Endothelial cell of umbilical vein (primary cell): ENCODE measurements at regions not wholly inside any gene's neighbourhood (a gene's known extent, or its start where the extent isn't known, plus 50 kb on each side); places are given as distances from the start of the nearest gene placed in this dataset.

Experiments
- BruUV-seq: library from RNA; stranded (reverse); fragments of 400-500 nt; replicated peaks from 2 replicates; lab custom pipeline; 2021; lab: Mats Ljungman, UMichigan
- CTCF ChIA-PET: fragments of 300-600, 350-600 bp; sonication (Branson Sonifier 250); formaldehyde crosslinking; loops from one replicate; lab custom pipeline; 2021; ENCODE audit warnings: antibody characterized with exemption, inconsistent platforms; lab: Charles Lee
- POLR2A ChIA-PET: fragments of 300-600, 350-600 bp; sonication (Branson Sonifier 250); formaldehyde crosslinking; loops from one replicate; lab custom pipeline; 2021; ENCODE audit warnings: antibody characterized with exemption, inconsistent platforms; lab: Charles Lee
- DNase-seq: peaks from one replicate; pipeline ENCODE4 v3.0.0-alpha.2; 2011; ENCODE audit warnings: low read depth, low spot score
- FAIRE-seq: peaks from 2 replicates; lab custom pipeline; 2011; peaks lifted over from hg19 to GRCh38; lab: Jason Lieb, UNC
- H2AFZ ChIP-seq: 2 replicates; pipeline ENCODE4 v1.6.0; 2012; ENCODE audit warnings: low read depth, low read length, control low read depth, inconsistent platforms
- H3K27ac ChIP-seq: 2 replicates; pipeline ENCODE4 v1.5.1; 2011; ENCODE audit warnings: low read depth, mild to moderate bottlenecking, control low read depth, low read length, moderate library complexity; ENCODE audit not compliant: insufficient read depth
- H3K27me3 ChIP-seq, 2 experiments: 2 replicates each; pipeline versions ENCODE4 v1.6.0 to v1.6.1; 2011; ENCODE audit warnings: low read length in 2 of 2, mixed read lengths in 1 of 2; ENCODE audit not compliant: control insufficient read depth in 2 of 2, insufficient read depth in 2 of 2
- H3K36me3 ChIP-seq, 2 experiments: 2 replicates in 1 of 2; 3 replicates in 1 of 2; pipeline ENCODE4 v1.5.1; 2011; ENCODE audit warnings: low read length in 2 of 2, mild to moderate bottlenecking in 1 of 2, moderate library complexity in 1 of 2; ENCODE audit not compliant: control insufficient read depth in 2 of 2, insufficient read depth in 2 of 2; ENCODE audit errors: extremely low read depth in 1 of 2
- H3K4me1 ChIP-seq: 3 replicates; pipeline ENCODE4 v1.5.1; 2011; ENCODE audit warnings: mild to moderate bottlenecking, low read length; ENCODE audit not compliant: control insufficient read depth, insufficient read depth; ENCODE audit errors: extremely low read depth
- H3K4me2 ChIP-seq: 2 replicates; pipeline ENCODE4 v1.6.1; 2011; ENCODE audit warnings: low read length, control low read depth, mixed read lengths; ENCODE audit not compliant: insufficient read depth
- H3K4me3 ChIP-seq, 3 experiments: fragments of 200-600 bp in 1 of 3; sonication (generic), shearing (Covaris generic) in 1 of 3; replicated peaks in 1 of 3; 2 replicates each; pipeline ENCODE4 v1.5.1; 2011 to 2016; ENCODE audit warnings: control low read depth in 3 of 3, low read length in 3 of 3, mild to moderate bottlenecking in 2 of 3, inconsistent platforms in 1 of 3, low read depth in 1 of 3, moderate library complexity in 1 of 3; ENCODE audit not compliant: insufficient read depth in 1 of 3
- H3K79me2 ChIP-seq: 2 replicates; pipeline ENCODE4 v1.6.0; 2012; ENCODE audit warnings: low read length, inconsistent platforms; ENCODE audit not compliant: control insufficient read depth, insufficient read depth
- H3K9ac ChIP-seq: replicated peaks from 2 replicates; pipeline ENCODE3; 2011; ENCODE audit warnings: low read length, control low read depth; ENCODE audit not compliant: insufficient read depth; ENCODE audit errors: extremely low read depth
- H3K9me1 ChIP-seq: replicated peaks from 3 replicates; pipeline ENCODE4 v1.6.0; 2011; ENCODE audit warnings: mild to moderate bottlenecking, low read length; ENCODE audit not compliant: control insufficient read depth, insufficient read depth; ENCODE audit errors: extremely low read depth
- H3K9me3 ChIP-seq: replicated peaks from 2 replicates; pipeline ENCODE4 v1.5.1; 2012; ENCODE audit warnings: low read length, inconsistent platforms; ENCODE audit not compliant: control insufficient read depth, insufficient read depth
- H4K20me1 ChIP-seq: replicated peaks from 2 replicates; pipeline ENCODE3; 2011; ENCODE audit warnings: mild to moderate bottlenecking, low read length; ENCODE audit not compliant: control insufficient read depth, insufficient read depth; ENCODE audit errors: extremely low read depth
- EZH2 ChIP-seq: IDR thresholded peaks from 2 replicates; pipeline ENCODE4 v1.6.1; 2012; ENCODE audit warnings: borderline replicate concordance, low read depth, mild to moderate bottlenecking, moderate library complexity, low read length, inconsistent platforms; ENCODE audit not compliant: severe bottlenecking
- FOS ChIP-seq: IDR thresholded peaks from 2 replicates; pipeline ENCODE4 v1.6.1; 2011; ENCODE audit warnings: mild to moderate bottlenecking, low read length, moderate library complexity, borderline replicate concordance; ENCODE audit not compliant: insufficient read depth
- GATA2 ChIP-seq: IDR thresholded peaks from 2 replicates; pipeline ENCODE4 v1.7.0; 2011; ENCODE audit warnings: low read depth, mild to moderate bottlenecking, moderate library complexity, mixed read lengths, low read length; ENCODE audit not compliant: insufficient read length, insufficient read depth
- JUN ChIP-seq: IDR thresholded peaks from 2 replicates; pipeline ENCODE4 v1.6.1; 2011; ENCODE audit warnings: borderline replicate concordance, low read depth; ENCODE audit not compliant: insufficient read length, insufficient read depth
- MAX ChIP-seq: IDR thresholded peaks from 2 replicates; pipeline ENCODE4 v1.6.1; 2011; ENCODE audit not compliant: insufficient read depth, insufficient read length
- MYC ChIP-seq: IDR thresholded peaks from one replicate; pipeline ENCODE4 v1.6.1; 2011; ENCODE audit warnings: mild to moderate bottlenecking, low read depth, low read length
- POLR2A ChIP-seq: IDR thresholded peaks from 2 replicates; pipeline ENCODE4 v1.6.1; 2012; ENCODE audit warnings: low read depth, mild to moderate bottlenecking, control low read depth, low read length
- POLR2AphosphoS5 ChIP-seq: IDR thresholded peaks from 2 replicates; pipeline ENCODE4 v1.6.1; 2012; ENCODE audit warnings: low read depth, mild to moderate bottlenecking, control low read depth, low read length, moderate library complexity; ENCODE audit not compliant: insufficient read depth
- dilution Hi-C: fragments of 300-500 bp; cut with MboI; formaldehyde crosslinking; loops from one replicate; pipeline ENCODE4 v1.15.0; 2019; ENCODE audit warnings: low sequenced_read_pairs; ENCODE audit not compliant: extremely low pct_ligation_motif_present
- intact Hi-C: fragments of 100-400 bp; cut with micrococcal nuclease; formaldehyde crosslinking; loops from one replicate; pipeline ENCODE4 v1.10.0; 2022
- TF ChIP-seq, protein P1 (sequence below), 2 donors: IDR thresholded peaks; 1 replicate in 1 of 2; 2 replicates in 1 of 2; pipeline ENCODE4 v1.5.1; 2011; ENCODE audit warnings: low read length in 2 of 2, mild to moderate bottlenecking in 2 of 2, moderate library complexity in 2 of 2, control low read depth in 1 of 2, inconsistent platforms in 1 of 2, low read depth in 1 of 2; ENCODE audit not compliant: insufficient read depth in 1 of 2; ENCODE audit errors: extremely low read depth in 1 of 2

- Histone ChIP-seq H3K36me3 (no peaks in the 10 kb centered on the region), H3K9me1 (no peaks in the 10 kb centered on the region), H3K9me3 (no peaks in the 10 kb centered on the region), H3K27me3 (no peaks in the 10 kb centered on the region), H3K4me3 (no peak overlapping the region), H4K20me1 (no peaks in the 10 kb centered on the region), H3K79me2 (no peaks in the 10 kb centered on the region), H2AFZ (no peak overlapping the region), H3K9ac (no peak overlapping the region), H3K27ac (no peak overlapping the region), H3K4me1 (no peaks in the 10 kb centered on the region), H3K4me2 (no peak overlapping the region)
- no peak for TF ChIP-seq POLR2AphosphoS5
- TF ChIP-seq, protein P1, sequence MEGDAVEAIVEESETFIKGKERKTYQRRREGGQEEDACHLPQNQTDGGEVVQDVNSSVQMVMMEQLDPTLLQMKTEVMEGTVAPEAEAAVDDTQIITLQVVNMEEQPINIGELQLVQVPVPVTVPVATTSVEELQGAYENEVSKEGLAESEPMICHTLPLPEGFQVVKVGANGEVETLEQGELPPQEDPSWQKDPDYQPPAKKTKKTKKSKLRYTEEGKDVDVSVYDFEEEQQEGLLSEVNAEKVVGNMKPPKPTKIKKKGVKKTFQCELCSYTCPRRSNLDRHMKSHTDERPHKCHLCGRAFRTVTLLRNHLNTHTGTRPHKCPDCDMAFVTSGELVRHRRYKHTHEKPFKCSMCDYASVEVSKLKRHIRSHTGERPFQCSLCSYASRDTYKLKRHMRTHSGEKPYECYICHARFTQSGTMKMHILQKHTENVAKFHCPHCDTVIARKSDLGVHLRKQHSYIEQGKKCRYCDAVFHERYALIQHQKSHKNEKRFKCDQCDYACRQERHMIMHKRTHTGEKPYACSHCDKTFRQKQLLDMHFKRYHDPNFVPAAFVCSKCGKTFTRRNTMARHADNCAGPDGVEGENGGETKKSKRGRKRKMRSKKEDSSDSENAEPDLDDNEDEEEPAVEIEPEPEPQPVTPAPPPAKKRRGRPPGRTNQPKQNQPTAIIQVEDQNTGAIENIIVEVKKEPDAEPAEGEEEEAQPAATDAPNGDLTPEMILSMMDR (IDR thresholded peaks at IDR 0.05; ENCODE audit: extremely low read depth in 1 of 2, insufficient read depth in 1 of 2, low read depth in 1 of 2, low read length in 2 of 2): no peak
- TF ChIP-seq MYC: no peak
- no peak for TF ChIP-seq MAX
- no peak for TF ChIP-seq GATA2
- dilution Hi-C loops: no loop called here
- ChIA-PET POLR2A (no interaction called here), CTCF (no interaction called here)
- FAIRE-seq (no peak), DNase-seq (no peak)
- BruUV-seq: no TSS peak
- intact Hi-C loops: no loop called here
Observed at GRCh38 chrX:127519323-127519722, 532.9 kb downstream of the ACTRT1 start.

- no peaks in the 10 kb centered on the region for H3K9me1 ChIP-seq
- H3K9ac ChIP-seq: no peak overlapping the region
- no peak overlapping the region for H2AFZ ChIP-seq
- no peaks in the 10 kb centered on the region for H3K4me1 ChIP-seq
- dilution Hi-C loops: no loop called here
- no peaks in the 10 kb centered on the region for H3K79me2 ChIP-seq
- DNase-seq: no peak
- no peak overlapping the region for H3K4me2 ChIP-seq
- FAIRE-seq: no peak
- intact Hi-C loops: no loop called here
- BruUV-seq: no TSS peak
- POLR2A ChIA-PET: no interaction called here
- no peaks in the 10 kb centered on the region for H3K27me3 ChIP-seq
- no peak overlapping the region for H3K27ac ChIP-seq
- TF ChIP-seq MYC (no peak), GATA2 (no peak), EZH2 (no peak), POLR2AphosphoS5 (no peak), FOS (no peak), MAX (no peak), POLR2A (no peak), JUN (no peak)
- TF ChIP-seq, protein P1 (IDR thresholded peaks at IDR 0.05; ENCODE audit: extremely low read depth in 1 of 2, insufficient read depth in 1 of 2, low read depth in 1 of 2, low read length in 2 of 2): no peak
- H3K4me3 ChIP-seq: no peak overlapping the region
- H3K36me3 ChIP-seq: no peaks in the 10 kb centered on the region
- no peaks in the 10 kb centered on the region for H4K20me1 ChIP-seq
- H3K9me3 ChIP-seq: no peaks in the 10 kb centered on the region
- CTCF ChIA-PET: no interaction called here
Observed at GRCh38 chrX:127490000-127490399, 562.2 kb downstream of the ACTRT1 start.
